ENCODE measurements at regions not wholly inside any gene's neighbourhood (a gene's known extent, or its start where the extent isn't known, plus 50 kb on each side); places are given as distances from the start of the nearest gene placed in this dataset.
"Not testable (repeated sequence)": the region's sequence is repeated elsewhere in the genome, so short reads cannot be mapped to it uniquely, and the experiment has no call there.

DNA sequence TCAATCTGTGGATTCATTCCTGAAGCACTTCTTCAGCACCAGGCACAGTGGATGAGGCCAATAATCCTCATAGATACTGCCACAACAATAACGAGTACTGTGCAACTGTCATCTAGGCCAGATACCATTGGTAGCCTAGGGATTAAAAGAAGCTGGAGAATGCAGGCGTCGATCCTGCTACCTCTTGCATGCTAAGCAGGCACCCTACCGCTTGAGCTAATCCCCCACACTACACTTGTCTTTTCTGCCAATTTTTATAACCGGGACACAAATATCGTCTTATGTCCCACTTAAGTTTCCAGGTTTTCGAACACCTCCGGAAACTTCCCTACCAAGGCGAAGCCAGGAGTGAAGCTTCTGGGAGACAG lies 90.2 kb upstream of the ZNF322 start:
- H3K27me3 ChIP-seq (ENCODE audit: insufficient read depth, low read length); H2BK120ac ChIP-seq (ENCODE audit: low read depth, low read length, poor library complexity, severe bottlenecking); H3K23me2 ChIP-seq (ENCODE audit: insufficient read length, low read depth, low read length, poor library complexity, severe bottlenecking); H2AK5ac ChIP-seq (ENCODE audit: insufficient read length, low read length); H4K8ac ChIP-seq (replicated peaks; ENCODE audit: insufficient read length, low read depth, low read length); H3K4me1 ChIP-seq (ENCODE audit: insufficient read depth, low read length); H2BK12ac ChIP-seq (ENCODE audit: insufficient read length, low read depth, low read length); H3K79me2 ChIP-seq (ENCODE audit: insufficient read depth, low read length); H3K14ac ChIP-seq (ENCODE audit: insufficient read depth, low read length); H3K9me3 Mint-ChIP-seq; H2BK20ac ChIP-seq (ENCODE audit: low read depth, low read length, poor library complexity, severe bottlenecking); H3K36me3 Mint-ChIP-seq (ENCODE audit: insufficient read depth in 1 of 3, low read depth in 3 of 3); H3K9ac ChIP-seq (ENCODE audit: extremely low read depth, insufficient read length, low read length); H4K91ac ChIP-seq (ENCODE audit: insufficient read length, low read depth, low read length); H4K20me1 ChIP-seq (ENCODE audit: control insufficient read depth, insufficient read depth, insufficient read length); H3K27ac ChIP-seq (ENCODE audit: insufficient read length, low read depth, low read length); H3K4ac ChIP-seq (ENCODE audit: low read depth, low read length); H3K9me3 ChIP-seq (ENCODE audit: control insufficient read depth, low read depth, low read length); H2AFZ ChIP-seq (ENCODE audit: low read length); H3K79me1 ChIP-seq (ENCODE audit: insufficient read depth, low read depth, low read length, poor library complexity, severe bottlenecking); H2BK5ac ChIP-seq (ENCODE audit: insufficient read length, low read length); H3T11ph ChIP-seq (ENCODE audit: low read length); H2BK15ac ChIP-seq (ENCODE audit: low read depth, low read length); H3K56ac ChIP-seq (ENCODE audit: insufficient read length, low read depth, low read length); H3K18ac ChIP-seq (ENCODE audit: insufficient read length, low read depth, low read length); H3K27ac Mint-ChIP-seq; H4K5ac ChIP-seq (ENCODE audit: insufficient read length, low read depth, low read length); H3K23ac ChIP-seq (ENCODE audit: insufficient read length, low read depth, low read length): not testable (repeated sequence)
- peak; percentile 29 for DNase-seq
- H3K4me2 ChIP-seq (ENCODE audit: insufficient read depth, insufficient read length, low read length) = peak overlapping the region; percentile 53
- Mint-ChIP-seq H3K4me3 (peak overlapping the region; percentile 65 to 76), H3K27me3 (ENCODE audit: low read depth) (peaks cover 50% of the 10 kb centered on the region), H3K4me1 (peaks cover 16 to 17% of the 10 kb centered on the region in 2 experiments)
- no CpG with 5 or more reads among the region's 9 CpGs for WGBS (ENCODE audit: extremely low coverage, insufficient read length, low lambda C conversion rate)
